OCI-LY3 (cell line): ENCODE measurements at regions not wholly inside any gene's neighbourhood (a gene's known extent, or its start where the extent isn't known, plus 50 kb on each side); places are given as distances from the start of the nearest gene placed in this dataset.

Experiments
- H2AFZ ChIP-seq: fragments of 200-600, 300-600 bp; shearing (Covaris generic); 2 replicates; pipeline ENCODE4 v1.6.0; 2014; ENCODE audit warnings: antibody characterized with exemption, low read depth, low read length
- H3K27ac ChIP-seq: fragments of 200-600, 300-600 bp; sonication (generic); 2 replicates; pipeline ENCODE4 v1.5.1; 2014; ENCODE audit warnings: mild to moderate bottlenecking, low read length, moderate library complexity, mixed read lengths
- H3K27me3 ChIP-seq: fragments of 200-600, 300-600 bp; sonication (generic); 2 replicates; pipeline ENCODE4 v1.6.1; 2014; ENCODE audit warnings: low read depth, low read length, mixed read lengths
- H3K36me3 ChIP-seq: fragments of 200-600, 300-600 bp; sonication (generic); replicated peaks from 2 replicates; pipeline ENCODE3; 2014; ENCODE audit warnings: low read depth, low read length, mixed read lengths
- H3K4me1 ChIP-seq: fragments of 300-600, 200-600 bp; sonication (generic); 2 replicates; pipeline ENCODE4 v1.6.1; 2014; ENCODE audit warnings: low read length, mixed read lengths
- H3K4me2 ChIP-seq: fragments of 200-600, 300-600 bp; sonication (generic); 2 replicates; pipeline ENCODE4 v1.6.1; 2014; ENCODE audit warnings: low read length, mixed read lengths
- H3K4me3 ChIP-seq: fragments of 300-600, 200-600 bp; sonication (generic); 2 replicates; pipeline ENCODE4 v1.5.1; 2014; ENCODE audit warnings: antibody characterized with exemption, mild to moderate bottlenecking, low read length, moderate library complexity
- H3K79me2 ChIP-seq: fragments of 300-600, 200-600 bp; shearing (Covaris generic); 2 replicates; pipeline ENCODE4 v1.6.1; 2014; ENCODE audit warnings: mild to moderate bottlenecking, low read length, mixed read lengths
- H3K9ac ChIP-seq: fragments of 300-600, 200-600 bp; shearing (Covaris generic); 2 replicates; pipeline ENCODE4 v1.6.0; 2014; ENCODE audit warnings: mild to moderate bottlenecking, low read length, moderate library complexity
- H3K9me3 ChIP-seq: fragments of 200-600, 300-600 bp; shearing (Covaris generic); 2 replicates; pipeline ENCODE4 v1.6.1; 2014; ENCODE audit warnings: low read length, mixed read lengths; ENCODE audit not compliant: insufficient read depth
- H4K20me1 ChIP-seq: fragments of 200-600, 300-600 bp; sonication (generic); 2 replicates; pipeline ENCODE4 v1.6.1; 2016; ENCODE audit warnings: low read length, mixed read lengths; ENCODE audit not compliant: insufficient read depth
- CTCF ChIP-seq: fragments of 200-600, 300-600 bp; sonication (generic); IDR thresholded peaks from 2 replicates; pipeline ENCODE4 v1.5.1; 2014; ENCODE audit warnings: antibody characterized with exemption, low read length, low read depth
- EZH2phosphoT487 ChIP-seq: fragments of 200-600 bp; shearing (Covaris generic); IDR thresholded peaks from 2 replicates; pipeline ENCODE4 v1.6.1; 2018; ENCODE audit warnings: antibody characterized with exemption, mixed run types, low read depth

GRCh38 chr3:182487611-182488010 is 305.7 kb upstream of the ATP11B start:
- Histone ChIP-seq H3K4me1 (peaks cover 22% of the 10 kb centered on the region), H4K20me1 (no peaks in the 10 kb centered on the region), H2AFZ (no peak overlapping the region), H3K36me3 (no peaks in the 10 kb centered on the region), H3K79me2 (no peaks in the 10 kb centered on the region), H3K27me3 (no peaks in the 10 kb centered on the region), H3K4me2 (no peak overlapping the region), H3K9me3 (no peaks in the 10 kb centered on the region), H3K9ac (no peak overlapping the region), H3K27ac (no peak overlapping the region), H3K4me3 (no peak overlapping the region)
- TF ChIP-seq CTCF (no peak), EZH2phosphoT487 (no peak)

DNA sequence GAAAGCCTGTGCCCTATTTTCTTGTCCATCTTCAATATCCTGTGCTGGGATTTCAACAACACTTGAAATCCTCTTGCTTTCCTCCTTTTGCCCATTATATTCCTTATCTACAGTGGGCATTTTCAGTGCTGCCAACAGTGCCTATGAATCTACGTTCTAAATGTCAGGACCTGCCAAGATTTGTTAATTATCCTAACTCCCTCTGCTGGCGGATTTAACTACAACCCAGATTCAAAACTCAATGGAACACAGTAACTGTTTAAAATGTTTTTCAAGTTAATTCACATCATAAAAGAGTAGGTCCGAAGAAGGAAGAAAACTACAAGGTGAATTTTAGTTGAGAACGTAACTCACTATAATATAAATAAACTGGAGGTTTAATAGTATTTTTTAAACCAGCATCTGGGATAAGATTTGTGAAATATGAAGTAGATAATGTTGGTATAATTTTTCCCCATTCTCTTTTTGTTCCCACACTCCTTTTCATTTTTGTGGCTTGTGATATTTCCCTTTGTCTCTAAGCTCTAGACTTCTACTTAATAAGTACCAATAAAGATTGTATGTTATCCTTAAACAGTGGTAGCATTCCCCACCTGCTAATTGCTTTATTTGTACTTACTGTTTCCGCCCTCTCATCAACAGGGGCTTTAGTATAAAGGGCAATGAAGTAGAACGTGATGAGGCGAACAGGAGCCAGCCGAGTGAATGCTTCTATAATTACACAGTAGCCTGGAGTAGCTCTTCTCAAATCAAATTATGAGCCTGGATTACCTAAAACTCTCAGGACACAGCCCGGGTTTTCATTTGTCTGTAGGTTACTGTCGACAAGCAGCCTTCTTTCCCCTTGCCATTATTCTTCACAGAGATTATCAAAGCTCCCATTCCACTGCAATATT is 302.5 kb upstream of the ATP11B start:
- TF ChIP-seq EZH2phosphoT487 (no peak), CTCF (peak; percentile 71)
- no peaks in the 10 kb centered on the region for H3K36me3 ChIP-seq
- no peaks in the 10 kb centered on the region for H3K27me3 ChIP-seq
- no peak overlapping the region for H3K9ac ChIP-seq
- H3K27ac ChIP-seq, result no peak overlapping the region
- peak overlapping the region; percentile 87 for H2AFZ ChIP-seq
- H4K20me1 ChIP-seq, result no peaks in the 10 kb centered on the region
- peaks cover 22% of the 10 kb centered on the region for H3K4me1 ChIP-seq
- H3K79me2 ChIP-seq, result no peaks in the 10 kb centered on the region
- H3K4me3 ChIP-seq, result no peak overlapping the region
- no peaks in the 10 kb centered on the region for H3K9me3 ChIP-seq
- peak overlapping the region; percentile 55 for H3K4me2 ChIP-seq

- peak overlapping the region; percentile 87 for H2AFZ ChIP-seq
- H3K4me1 ChIP-seq, result peaks cover 22% of the 10 kb centered on the region
- no peaks in the 10 kb centered on the region for H3K79me2 ChIP-seq
- H4K20me1 ChIP-seq, result no peaks in the 10 kb centered on the region
- H3K27ac ChIP-seq, result no peak overlapping the region
- H3K9me3 ChIP-seq, result no peaks in the 10 kb centered on the region
- H3K36me3 ChIP-seq, result no peaks in the 10 kb centered on the region
- TF ChIP-seq CTCF (no peak), EZH2phosphoT487 (no peak)
- H3K4me3 ChIP-seq, result no peak overlapping the region
- no peak overlapping the region for H3K9ac ChIP-seq
- H3K27me3 ChIP-seq, result no peaks in the 10 kb centered on the region
- H3K4me2 ChIP-seq, result no peak overlapping the region
Measured at GRCh38 chr3:182491577-182491976, 301.7 kb upstream of the ATP11B start.

GRCh38 chr3:182492536-182492935 is 300.8 kb upstream of the ATP11B start:
- Histone ChIP-seq H3K27me3 (no peaks in the 10 kb centered on the region), H3K27ac (no peak overlapping the region), H3K79me2 (no peaks in the 10 kb centered on the region), H2AFZ (no peak overlapping the region), H3K9me3 (no peaks in the 10 kb centered on the region), H3K9ac (no peak overlapping the region), H3K4me3 (no peak overlapping the region), H4K20me1 (no peaks in the 10 kb centered on the region), H3K4me2 (no peak overlapping the region), H3K4me1 (peaks cover 22% of the 10 kb centered on the region), H3K36me3 (no peaks in the 10 kb centered on the region)
- no peak for TF ChIP-seq CTCF
- no peak for TF ChIP-seq EZH2phosphoT487
